ENCODE measurements at regions not wholly inside any gene's neighbourhood (a gene's known extent, or its start where the extent isn't known, plus 50 kb on each side); places are given as distances from the start of the nearest gene placed in this dataset.

GRCh38 chr7:1329966-1330800 is 97.5 kb downstream of the UNCX start:
- DNase-seq (peak; percentile 40), ATAC-seq (no peak)
- Histone ChIP-seq H3K36me3 (no peaks in the 10 kb centered on the region), H3K27ac (no peak overlapping the region), H3K9me3 (no peaks in the 10 kb centered on the region), H3K4me3 (no peak overlapping the region), H3K4me1 (no peaks in the 10 kb centered on the region), H3K27me3 (ENCODE audit: low read depth) (peaks cover 33% of the 10 kb centered on the region)
- intact Hi-C loops (cut with DNase I), result no loop called here
- TF ChIP-seq CTCF (IDR thresholded peaks at IDR 0.05), result no peak

GRCh38 chr7:1330801-1331425 is 98.2 kb downstream of the UNCX start:
- intact Hi-C loops (cut with DNase I), result no loop called here
- H3K36me3 ChIP-seq, result no peaks in the 10 kb centered on the region
- H3K4me1 ChIP-seq, result no peaks in the 10 kb centered on the region
- peak; percentile 24 for DNase-seq
- TF ChIP-seq CTCF (IDR thresholded peaks at IDR 0.05), result no peak
- peaks cover 26% of the 10 kb centered on the region for H3K27me3 ChIP-seq (ENCODE audit: low read depth)
- no peak overlapping the region for H3K4me3 ChIP-seq
- no peak overlapping the region for H3K27ac ChIP-seq
- peaks cover 4% of the 10 kb centered on the region for H3K9me3 ChIP-seq
- no peak for ATAC-seq

DNA sequence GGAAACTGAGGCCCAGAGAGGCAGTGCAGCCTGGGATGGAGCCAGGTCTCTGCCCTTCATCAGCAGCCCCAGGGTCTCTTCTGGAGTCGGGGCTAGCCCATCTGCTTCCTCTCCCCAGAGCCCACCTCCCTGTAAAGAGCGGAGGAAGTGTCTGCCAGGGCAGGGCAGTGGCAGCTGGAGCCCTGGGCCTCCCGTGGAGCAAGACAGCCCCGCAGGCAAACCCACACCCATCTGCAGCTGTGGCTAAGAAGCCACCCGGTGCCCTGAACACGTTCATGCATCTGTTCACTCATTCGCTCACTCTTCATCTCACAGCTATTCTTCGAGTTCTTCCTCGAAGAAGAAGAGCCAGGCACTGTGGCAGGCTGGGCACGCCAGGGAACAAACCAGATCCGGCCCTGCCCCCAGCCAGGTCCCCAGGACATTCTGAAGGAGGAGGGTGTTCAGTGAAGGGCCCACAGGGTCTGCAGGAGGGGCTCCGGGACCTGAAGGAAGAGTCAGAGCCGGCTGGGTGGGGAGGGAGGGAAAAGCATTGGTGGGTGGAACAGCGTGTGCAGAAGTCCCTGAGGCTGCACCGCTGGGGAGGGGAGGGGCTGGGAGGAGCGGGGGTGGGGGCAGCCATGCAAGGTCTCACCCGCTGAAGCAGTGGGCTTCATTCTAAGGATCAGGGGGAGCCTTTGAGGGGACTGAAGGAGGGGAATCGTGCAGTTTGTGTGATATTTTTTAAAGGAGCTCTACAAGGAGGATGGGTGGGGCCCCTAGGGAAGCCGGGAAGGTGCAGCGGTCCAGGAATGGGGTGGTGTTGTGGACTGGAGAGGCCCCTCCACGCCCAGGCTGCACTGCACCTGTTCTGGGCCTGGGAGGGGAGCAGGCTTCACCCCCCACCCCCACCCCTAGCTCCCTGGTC is 99.1 kb downstream of the UNCX start:
- Histone ChIP-seq H3K27ac (no peak overlapping the region), H3K9me3 (peaks cover 9% of the 10 kb centered on the region), H3K4me1 (no peaks in the 10 kb centered on the region), H3K4me3 (no peak overlapping the region), H3K36me3 (no peaks in the 10 kb centered on the region), H3K27me3 (ENCODE audit: low read depth) (peaks cover 20% of the 10 kb centered on the region)
- intact Hi-C loops (cut with DNase I), result no loop called here
- DNase-seq, result peak; percentile 25
- TF ChIP-seq CTCF (IDR thresholded peaks at IDR 0.05), result no peak
- no peak for ATAC-seq

DNA sequence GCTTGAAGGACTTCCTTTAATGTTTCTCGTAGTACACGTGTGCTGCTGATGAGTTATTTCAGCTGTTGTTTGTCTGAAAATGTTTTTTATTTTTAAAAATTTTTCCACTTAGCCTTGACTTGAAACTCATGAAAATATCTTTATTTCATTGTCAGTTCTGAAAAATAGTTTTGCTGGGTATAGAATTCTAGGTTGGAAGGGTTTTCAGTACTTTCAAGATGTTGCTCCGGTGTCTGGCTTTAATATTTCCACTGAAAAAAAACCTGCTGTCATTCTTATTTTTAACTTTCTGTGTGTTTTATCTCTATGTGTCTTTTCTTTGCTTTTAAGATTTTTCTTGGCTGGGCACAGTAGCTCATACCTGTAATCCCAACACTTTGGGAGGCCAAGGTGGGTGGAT is 103.8 kb downstream of the UNCX start:
- intact Hi-C loops (cut with DNase I), result no loop called here

More for the DNA sequence above, 103.8 kb downstream of the UNCX start:
- Histone ChIP-seq H3K27ac (no peak overlapping the region), H3K36me3 (no peaks in the 10 kb centered on the region), H3K4me1 (no peaks in the 10 kb centered on the region), H3K4me3 (no peak overlapping the region), H3K9me3 (peaks cover 11% of the 10 kb centered on the region), H3K27me3 (ENCODE audit: low read depth) (peaks cover 28% of the 10 kb centered on the region)
- TF ChIP-seq CTCF (IDR thresholded peaks at IDR 0.05), result no peak
- no peak for DNase-seq
- ATAC-seq, result no peak

Data from lower lobe of right lung (tissue), 2 donors.